Epithelial cell of proximal tubule (primary cell): ENCODE measurements at regions not wholly inside any gene's neighbourhood (a gene's known extent, or its start where the extent isn't known, plus 50 kb on each side); places are given as distances from the start of the nearest gene placed in this dataset.

Experiments
- DNase-seq: peaks from one replicate; pipeline ENCODE4 v3.0.0-alpha.2; 2011; ENCODE audit warnings: low read depth
- H3K4me3 ChIP-seq: 2 replicates; pipeline ENCODE4 v1.5.1; 2011; ENCODE audit warnings: low read depth, mild to moderate bottlenecking, low read length
- CTCF ChIP-seq: conservative IDR thresholded peaks from 2 replicates; pipeline ENCODE4 v1.5.1; 2012; ENCODE audit warnings: low read depth, mild to moderate bottlenecking, low read length

GRCh38 chr21:21632926-21633325, 634.7 kb downstream of the NCAM2 start:
- no peak overlapping the region for H3K4me3 ChIP-seq
- DNase-seq, result no peak
- TF ChIP-seq CTCF, result no peak

- TF ChIP-seq CTCF, result no peak
- no peak overlapping the region for H3K4me3 ChIP-seq
- no peak for DNase-seq
Observed at GRCh38 chr21:21661741-21662140, 663.5 kb downstream of the NCAM2 start.

- no peak for TF ChIP-seq CTCF
- no peak overlapping the region for H3K4me3 ChIP-seq
- no peak for DNase-seq
Observed at GRCh38 chr21:21662776-21663175, 664.6 kb downstream of the NCAM2 start.

- no peak overlapping the region for H3K4me3 ChIP-seq
- no peak for TF ChIP-seq CTCF
- DNase-seq, result no peak
Observed at GRCh38 chr21:21664871-21665270, 666.7 kb downstream of the NCAM2 start.

GRCh38 chr21:21666689-21667088, 668.5 kb downstream of the NCAM2 start:
- no peak overlapping the region for H3K4me3 ChIP-seq
- DNase-seq, result no peak
- TF ChIP-seq CTCF, result no peak

- TF ChIP-seq CTCF, result no peak
- H3K4me3 ChIP-seq, result no peak overlapping the region
- no peak for DNase-seq
Observed at GRCh38 chr21:21668198-21668597, 670.0 kb downstream of the NCAM2 start.

- no peak for DNase-seq
Observed at GRCh38 chr21:21673959-21674358, 675.8 kb downstream of the NCAM2 start.

More at GRCh38 chr21:21673959-21674358, 675.8 kb downstream of the NCAM2 start:
- H3K4me3 ChIP-seq, result no peak overlapping the region
- TF ChIP-seq CTCF, result no peak
